Thyroid gland (tissue), 4 donors: ENCODE measurements at regions not wholly inside any gene's neighbourhood (a gene's known extent, or its start where the extent isn't known, plus 50 kb on each side); places are given as distances from the start of the nearest gene placed in this dataset.

ENCODE experiments used
- POLR2A ChIP-seq, 2 donors: fragments of 450-650 bp; IDR thresholded peaks; one replicate each; pipeline ENCODE4 v1.6.1; 2017; ENCODE audit warnings: antibody characterized with exemption in 2 of 2, mild to moderate bottlenecking in 2 of 2, moderate library complexity in 1 of 2
- TF ChIP-seq, protein P1 (sequence below), 6 experiments: fragments of 200-600 bp in 3 of 6; fragments of 450-650 bp in 3 of 6; sonication (generic) in 3 of 6; IDR thresholded peaks; one replicate each; pipeline ENCODE4 v1.5.1; 2016 to 2019; ENCODE audit warnings: antibody characterized with exemption in 6 of 6, mild to moderate bottlenecking in 2 of 6, inconsistent platforms in 1 of 6, moderate library complexity in 1 of 6

DNA sequence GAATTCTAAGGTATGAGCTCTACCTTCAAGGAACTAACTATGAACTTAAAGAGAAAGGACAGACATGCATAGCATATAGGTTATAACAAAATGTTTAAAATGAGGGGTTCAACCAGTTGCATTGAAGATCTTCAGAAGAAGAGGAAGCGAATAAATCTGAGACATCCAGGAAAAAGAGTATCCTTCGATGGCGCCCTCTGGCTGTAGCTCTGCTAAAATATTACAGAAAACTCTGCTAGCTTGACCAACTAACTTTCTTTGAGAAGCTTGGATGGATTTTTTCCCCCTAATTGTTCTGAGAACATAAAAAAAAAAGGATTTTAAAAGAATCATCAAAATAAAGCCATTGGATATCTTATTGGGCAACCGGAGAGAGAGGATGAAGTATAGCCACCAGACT, 659.9 kb upstream of the SOX9 start:
- TF ChIP-seq, protein P1, sequence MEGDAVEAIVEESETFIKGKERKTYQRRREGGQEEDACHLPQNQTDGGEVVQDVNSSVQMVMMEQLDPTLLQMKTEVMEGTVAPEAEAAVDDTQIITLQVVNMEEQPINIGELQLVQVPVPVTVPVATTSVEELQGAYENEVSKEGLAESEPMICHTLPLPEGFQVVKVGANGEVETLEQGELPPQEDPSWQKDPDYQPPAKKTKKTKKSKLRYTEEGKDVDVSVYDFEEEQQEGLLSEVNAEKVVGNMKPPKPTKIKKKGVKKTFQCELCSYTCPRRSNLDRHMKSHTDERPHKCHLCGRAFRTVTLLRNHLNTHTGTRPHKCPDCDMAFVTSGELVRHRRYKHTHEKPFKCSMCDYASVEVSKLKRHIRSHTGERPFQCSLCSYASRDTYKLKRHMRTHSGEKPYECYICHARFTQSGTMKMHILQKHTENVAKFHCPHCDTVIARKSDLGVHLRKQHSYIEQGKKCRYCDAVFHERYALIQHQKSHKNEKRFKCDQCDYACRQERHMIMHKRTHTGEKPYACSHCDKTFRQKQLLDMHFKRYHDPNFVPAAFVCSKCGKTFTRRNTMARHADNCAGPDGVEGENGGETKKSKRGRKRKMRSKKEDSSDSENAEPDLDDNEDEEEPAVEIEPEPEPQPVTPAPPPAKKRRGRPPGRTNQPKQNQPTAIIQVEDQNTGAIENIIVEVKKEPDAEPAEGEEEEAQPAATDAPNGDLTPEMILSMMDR (IDR thresholded peaks at IDR 0.05): peak in 4 of 6 experiments; percentile 26 to 53 (median 51)
- TF ChIP-seq POLR2A (IDR thresholded peaks at IDR 0.05): no peak
